Upper lobe of left lung (tissue), 4 donors: ENCODE measurements at regions not wholly inside any gene's neighbourhood (a gene's known extent, or its start where the extent isn't known, plus 50 kb on each side); places are given as distances from the start of the nearest gene placed in this dataset.

ENCODE experiments used
- EP300 ChIP-seq, 4 donors: sonication (generic); formaldehyde crosslinking; IDR thresholded peaks; one replicate each; pipeline ENCODE4 v1.5.1; 2017; ENCODE audit warnings: antibody characterized with exemption in 4 of 4, control low read depth in 2 of 4
- POLR2AphosphoS5 ChIP-seq, 2 donors: sonication (generic); formaldehyde crosslinking; IDR thresholded peaks; one replicate each; pipeline ENCODE4 v1.5.1; 2017; ENCODE audit warnings: antibody characterized with exemption in 2 of 2

DNA sequence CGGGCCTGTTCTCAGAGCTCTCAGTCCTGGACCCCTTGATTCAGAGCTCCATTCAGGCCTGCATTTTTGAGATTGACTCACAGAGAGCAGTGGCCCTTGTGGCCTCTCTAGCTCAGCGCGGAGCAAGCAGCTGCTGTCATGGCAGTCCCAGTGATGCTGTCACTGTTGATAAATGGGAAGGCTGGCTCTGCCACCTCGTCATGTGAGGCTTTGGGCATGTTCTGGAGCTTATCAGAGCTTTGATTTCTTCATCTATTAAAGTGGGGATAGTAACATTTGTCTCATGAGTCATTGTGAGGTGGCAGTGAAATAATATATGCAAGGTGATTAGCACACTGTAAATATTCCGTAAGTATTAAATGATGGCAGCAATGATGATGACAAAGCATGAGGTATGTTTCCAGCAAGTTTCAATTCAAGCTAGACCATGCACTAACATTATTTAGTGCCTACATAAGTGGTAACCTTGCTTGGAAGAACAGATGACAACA is 126.4 kb upstream of the CXCL14 start:
- TF ChIP-seq EP300 (IDR thresholded peaks at IDR 0.05) = no peak
- TF ChIP-seq POLR2AphosphoS5 (IDR thresholded peaks at IDR 0.05) = no peak
